SK-N-MC (cell line): ENCODE measurements at regions not wholly inside any gene's neighbourhood (a gene's known extent, or its start where the extent isn't known, plus 50 kb on each side); places are given as distances from the start of the nearest gene placed in this dataset.
"Not testable (repeated sequence)": the region's sequence is repeated elsewhere in the genome, so short reads cannot be mapped to it uniquely, and the experiment has no call there.

Experiments used
- DNase-seq: peaks from one replicate; pipeline ENCODE4 v3.0.0-alpha.2; 2011; ENCODE audit warnings: low read depth, low spot score
- H3K27ac ChIP-seq: fragments of 200-600 bp; sonication (generic); 2 replicates; pipeline ENCODE4 v1.5.1; 2016; ENCODE audit warnings: mixed run types
- H3K36me3 ChIP-seq: fragments of 200-600 bp; sonication (generic); 2 replicates; pipeline ENCODE4 v1.6.1; 2017; ENCODE audit warnings: antibody characterized with exemption, low read length, mixed read lengths; ENCODE audit not compliant: insufficient read depth
- H3K4me3 ChIP-seq: fragments of 200-600 bp; sonication (generic); 2 replicates; pipeline ENCODE4 v1.5.1; 2016
- H3K9ac ChIP-seq: fragments of 200-600 bp; sonication (generic); 2 replicates; pipeline ENCODE4 v1.8.0; 2017; ENCODE audit warnings: mixed run types, mixed read lengths; ENCODE audit not compliant: insufficient read length
- H3K9me3 ChIP-seq: fragments of 200-600 bp; sonication (generic); 2 replicates; pipeline ENCODE4 v1.6.1; 2017; ENCODE audit warnings: low read depth, mild to moderate bottlenecking, antibody characterized with exemption, low read length, moderate library complexity, mixed read lengths
- EZH2 ChIP-seq: fragments of 200-600 bp; sonication (generic); IDR thresholded peaks from one replicate; pipeline ENCODE4 v1.6.1; 2017; ENCODE audit warnings: antibody characterized with exemption
- FOXP2 ChIP-seq: optimal IDR thresholded peaks from 2 replicates; pipeline ENCODE3; 2011; ENCODE audit warnings: mild to moderate bottlenecking, moderate library complexity; ENCODE audit not compliant: insufficient read depth; ENCODE audit errors: extremely low read length, control extremely low read depth
- POLR2AphosphoS5 ChIP-seq: IDR thresholded peaks from 2 replicates; pipeline ENCODE4 v1.6.1; 2012; ENCODE audit warnings: mild to moderate bottlenecking, low read depth, low read length, borderline replicate concordance

DNA sequence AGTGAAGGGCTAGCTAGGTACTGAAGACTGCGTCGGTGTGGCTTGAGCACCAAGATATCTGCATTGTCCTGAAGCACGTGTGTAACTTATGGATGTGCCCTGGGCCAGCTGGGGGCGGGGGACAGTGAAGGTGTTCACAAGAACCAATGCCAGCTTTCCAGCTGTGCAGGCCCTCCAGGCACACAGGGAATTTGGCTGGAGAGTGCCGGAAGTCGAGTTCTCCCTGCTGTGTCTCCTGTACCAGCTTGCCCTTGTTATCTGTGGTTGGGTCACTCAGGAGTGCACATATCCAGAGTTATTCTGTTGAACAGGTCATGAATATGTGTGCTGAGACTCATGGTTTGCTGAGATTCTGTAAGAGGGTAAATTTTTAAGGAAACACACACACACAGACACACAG lies 75.9 kb upstream of the CRY1 start:
- Histone ChIP-seq H3K27ac (no peak overlapping the region), H3K36me3 (no peaks in the 10 kb centered on the region), H3K9me3 (no peaks in the 10 kb centered on the region), H3K9ac (no peak overlapping the region), H3K4me3 (no peak overlapping the region)
- no peak for DNase-seq
- TF ChIP-seq POLR2AphosphoS5: no peak
- no peak for TF ChIP-seq FOXP2

DNA sequence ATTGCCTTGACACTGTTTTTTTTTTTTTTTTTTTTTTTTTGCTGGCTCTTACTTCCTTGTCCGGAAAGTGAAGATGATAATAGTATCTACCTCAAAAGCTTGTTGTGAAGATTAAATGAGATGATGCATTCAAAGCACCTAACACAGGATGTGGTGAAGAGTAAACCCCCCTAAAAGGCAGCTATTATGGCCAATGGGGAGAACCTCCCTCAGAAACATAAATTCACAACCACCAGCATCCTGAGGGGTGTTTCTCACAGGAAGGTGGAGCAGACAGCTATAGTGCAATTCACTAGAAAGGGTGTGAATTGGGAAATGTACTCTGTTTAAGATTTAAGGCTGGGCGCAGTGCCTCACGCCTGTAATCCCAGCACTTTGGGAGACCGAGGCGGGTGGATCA lies 85.4 kb upstream of the CRY1 start:
- Histone ChIP-seq H3K4me3 (no peak overlapping the region), H3K9me3 (no peaks in the 10 kb centered on the region), H3K9ac (no peak overlapping the region), H3K27ac (no peak overlapping the region), H3K36me3 (no peaks in the 10 kb centered on the region)
- no peak for DNase-seq
- TF ChIP-seq POLR2AphosphoS5 (no peak), EZH2 (no peak), FOXP2 (no peak)

DNA sequence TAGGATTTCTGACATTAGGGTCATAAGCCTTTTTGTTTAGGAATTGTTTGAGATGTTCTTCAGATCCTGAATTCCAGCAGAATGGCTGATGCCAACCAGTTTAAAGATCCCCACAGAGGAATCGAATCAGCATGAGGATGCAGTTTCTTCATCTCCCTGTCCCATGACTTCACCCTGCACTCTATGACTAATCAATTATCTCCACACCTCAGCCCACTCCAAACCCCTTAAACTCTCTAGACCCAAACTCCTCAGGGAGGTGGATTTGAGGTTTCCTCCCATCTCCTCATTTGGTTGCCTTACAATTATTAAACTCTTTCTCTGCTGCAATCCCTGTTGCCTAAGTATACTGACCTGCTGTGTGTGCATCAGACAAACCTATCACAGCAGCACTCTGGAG lies 86.5 kb upstream of the CRY1 start:
- no peak for DNase-seq
- H3K9me3 ChIP-seq: no peaks in the 10 kb centered on the region
- no peak overlapping the region for H3K27ac ChIP-seq
- H3K4me3 ChIP-seq: no peak overlapping the region
- no peaks in the 10 kb centered on the region for H3K36me3 ChIP-seq
- no peak for TF ChIP-seq FOXP2
- no peak for TF ChIP-seq EZH2
- no peak for TF ChIP-seq POLR2AphosphoS5
- no peak overlapping the region for H3K9ac ChIP-seq

DNA sequence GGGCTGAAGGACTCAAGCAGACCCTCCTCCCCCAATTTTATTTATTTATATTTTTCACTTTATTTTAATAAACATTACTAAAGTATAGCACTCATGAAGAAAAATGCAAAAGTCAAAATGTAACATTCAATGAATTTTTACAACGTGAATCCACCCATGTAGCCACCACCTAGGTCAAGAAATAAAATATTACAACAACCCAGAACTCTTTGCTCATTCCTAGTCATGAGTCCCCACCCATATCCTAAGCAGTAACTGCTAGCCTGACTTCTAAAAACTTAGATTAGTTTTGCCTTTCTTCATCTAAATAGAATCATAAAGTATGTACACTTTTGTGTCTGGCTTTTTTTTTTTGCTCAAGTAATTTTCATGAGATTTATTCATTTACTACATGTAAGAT lies 86.9 kb upstream of the CRY1 start:
- H3K27ac ChIP-seq: no peak overlapping the region
- no peaks in the 10 kb centered on the region for H3K9me3 ChIP-seq
- no peak overlapping the region for H3K4me3 ChIP-seq
- no peak overlapping the region for H3K9ac ChIP-seq
- DNase-seq: no peak
- TF ChIP-seq EZH2 (no peak), FOXP2 (no peak), POLR2AphosphoS5 (no peak)
- H3K36me3 ChIP-seq: no peaks in the 10 kb centered on the region

DNA sequence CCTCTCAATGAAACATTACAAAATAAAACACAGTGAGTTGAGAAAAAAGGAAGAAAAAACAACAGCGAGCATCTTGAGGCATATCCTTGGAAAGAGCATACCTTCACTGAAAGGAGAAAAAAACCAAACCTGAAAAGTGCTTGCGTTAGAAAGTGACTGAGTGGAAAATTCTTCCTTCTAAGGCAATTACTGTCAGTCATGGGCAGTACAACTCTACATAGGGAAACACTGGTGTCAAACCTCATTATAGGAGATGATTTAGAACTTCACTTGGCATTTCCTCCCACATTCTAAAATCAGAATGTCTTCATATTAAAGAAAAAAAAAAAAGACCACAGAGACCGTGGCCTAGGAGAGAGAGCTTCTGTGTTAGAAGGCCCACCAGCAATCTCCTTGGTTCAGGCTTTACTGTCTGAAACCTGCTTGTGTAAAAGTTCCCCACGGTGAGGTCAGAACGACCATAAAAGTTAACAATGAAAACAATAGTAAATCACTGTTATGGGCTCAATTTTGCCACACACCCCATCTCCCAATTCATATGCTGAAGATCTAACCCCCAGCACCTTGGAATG lies 91.1 kb upstream of the CRY1 start:
- Histone ChIP-seq H3K9me3 (no peaks in the 10 kb centered on the region), H3K9ac (no peak overlapping the region), H3K27ac (no peak overlapping the region), H3K4me3 (no peak overlapping the region), H3K36me3 (no peaks in the 10 kb centered on the region)
- no peak for DNase-seq
- TF ChIP-seq EZH2 (no peak), POLR2AphosphoS5 (no peak), FOXP2 (no peak)

DNA sequence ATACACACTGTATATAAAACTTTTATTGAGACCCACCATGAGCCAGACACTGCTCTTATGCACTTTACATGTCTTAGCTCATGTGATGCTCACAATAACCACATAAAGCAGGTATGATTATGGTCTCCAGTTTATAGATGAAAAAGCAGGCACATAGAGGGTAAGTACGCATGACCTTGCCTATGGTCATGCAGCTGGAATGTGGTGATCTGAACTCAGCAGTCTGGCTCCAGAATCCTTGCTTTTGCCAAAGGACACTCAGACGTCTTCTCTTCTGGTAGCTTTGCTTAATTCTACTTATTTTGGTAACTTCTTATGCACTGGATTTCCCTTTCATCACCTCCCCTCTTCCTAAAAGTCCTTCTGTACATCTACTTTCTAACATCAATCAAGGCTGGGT lies 103.3 kb upstream of the CRY1 start:
- no peaks in the 10 kb centered on the region for H3K36me3 ChIP-seq
- H3K27ac ChIP-seq: no peak overlapping the region
- no peaks in the 10 kb centered on the region for H3K9me3 ChIP-seq
- H3K9ac ChIP-seq: no peak overlapping the region
- TF ChIP-seq EZH2: no peak
- H3K4me3 ChIP-seq: no peak overlapping the region
- no peak for DNase-seq

DNA sequence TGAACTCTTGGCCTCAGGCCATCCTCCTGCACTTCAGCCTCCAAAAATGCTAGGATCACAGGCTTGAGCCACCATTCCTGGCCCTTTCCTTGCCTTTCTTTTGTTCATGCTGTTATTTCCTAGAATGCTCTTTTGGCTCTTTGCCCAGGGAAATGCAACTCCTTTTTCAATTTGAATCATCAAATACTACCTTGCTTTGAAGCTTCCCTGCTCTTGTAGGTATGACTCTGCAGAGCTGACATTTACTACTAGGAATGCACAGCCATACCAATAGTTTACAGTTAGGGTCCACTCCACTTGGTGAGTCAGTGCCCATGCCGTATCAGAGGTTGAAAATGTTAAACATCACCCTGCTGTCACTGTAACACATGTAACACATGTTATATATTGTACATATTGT lies 107.0 kb upstream of the CRY1 start:
- Histone ChIP-seq H3K4me3 (no peak overlapping the region), H3K9me3 (no peaks in the 10 kb centered on the region), H3K36me3 (no peaks in the 10 kb centered on the region), H3K9ac (no peak overlapping the region), H3K27ac (no peak overlapping the region)
- DNase-seq: no peak
- TF ChIP-seq EZH2: no peak
- TF ChIP-seq FOXP2: no peak
- TF ChIP-seq POLR2AphosphoS5: no peak

DNA sequence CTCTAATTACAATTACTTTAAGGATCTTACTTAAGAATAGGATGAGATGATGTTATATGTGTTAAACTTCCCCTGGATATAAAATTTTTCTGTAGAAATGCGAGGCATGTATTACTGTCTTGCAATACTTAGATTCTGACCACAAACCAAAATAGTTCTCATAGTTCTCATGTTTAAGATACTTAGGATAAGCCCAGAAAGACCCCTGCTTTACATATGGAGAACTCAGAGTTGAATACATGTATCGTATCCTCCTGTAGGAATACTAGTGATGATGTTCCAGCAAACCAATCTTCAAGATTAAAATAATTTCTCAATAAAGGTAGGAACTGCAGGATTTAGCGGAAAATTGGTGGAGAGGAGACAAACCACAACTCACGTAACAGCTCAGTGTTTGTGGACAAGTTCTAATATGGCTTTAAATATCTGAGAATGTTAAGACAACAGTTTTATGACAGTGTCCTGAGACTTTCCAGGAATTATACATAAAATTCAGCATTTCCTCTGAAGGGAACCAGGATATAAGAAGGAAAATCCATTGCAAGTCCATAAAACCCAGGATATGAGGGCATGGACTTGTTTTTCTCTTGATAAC lies 114.7 kb upstream of the CRY1 start:
- TF ChIP-seq FOXP2 (no peak), EZH2 (no peak), POLR2AphosphoS5 (no peak)
- H3K36me3 ChIP-seq: no peaks in the 10 kb centered on the region
- no peak overlapping the region for H3K4me3 ChIP-seq
- no peak overlapping the region for H3K9ac ChIP-seq
- no peak overlapping the region for H3K27ac ChIP-seq
- no peaks in the 10 kb centered on the region for H3K9me3 ChIP-seq
- DNase-seq: no peak

DNA sequence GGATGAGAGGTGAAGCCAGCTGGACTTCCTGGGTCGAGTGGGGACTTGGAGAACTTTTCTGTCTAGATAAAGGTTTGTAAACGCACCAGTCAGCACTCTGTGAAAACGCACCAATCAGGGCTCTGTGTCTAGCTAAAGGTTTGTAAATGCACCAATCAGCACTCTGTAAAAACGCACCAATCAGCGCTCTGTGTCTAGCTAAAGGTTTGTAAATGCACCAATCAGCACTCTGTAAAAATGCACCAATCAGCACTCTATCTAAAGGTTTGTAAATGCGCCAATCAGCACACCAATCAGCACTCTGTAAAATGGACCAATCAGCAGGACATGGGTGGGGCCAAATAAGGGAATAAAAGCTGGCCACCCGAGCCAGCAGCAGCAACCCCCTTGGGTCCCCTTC lies 116.4 kb upstream of the CRY1 start:
- H3K9ac ChIP-seq, H3K4me3 ChIP-seq, H3K36me3 ChIP-seq, DNase-seq, H3K27ac ChIP-seq, H3K9me3 ChIP-seq: not testable (repeated sequence)

DNA sequence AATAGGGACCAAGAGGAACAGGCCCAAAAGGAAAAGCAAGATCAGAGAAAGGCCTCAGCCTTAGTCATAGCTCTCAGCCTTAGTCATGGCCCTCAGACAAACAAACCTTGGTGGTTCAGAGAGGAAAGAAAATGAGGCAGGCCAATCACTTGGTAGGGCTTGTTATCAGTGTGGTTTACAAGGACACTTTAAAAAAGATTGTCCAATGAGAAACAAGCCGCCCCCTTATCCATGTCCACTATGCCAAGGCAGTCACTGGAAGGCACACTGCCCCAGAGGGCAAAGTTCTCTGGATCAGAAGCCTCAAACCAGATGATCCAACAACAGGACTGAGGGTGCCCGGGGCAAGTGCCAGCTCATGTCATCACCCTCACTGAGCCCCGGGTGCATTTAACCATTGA lies 121.0 kb upstream of the CRY1 start:
- not testable (repeated sequence) for H3K27ac ChIP-seq, DNase-seq, H3K4me3 ChIP-seq, H3K36me3 ChIP-seq, H3K9me3 ChIP-seq, H3K9ac ChIP-seq

DNA sequence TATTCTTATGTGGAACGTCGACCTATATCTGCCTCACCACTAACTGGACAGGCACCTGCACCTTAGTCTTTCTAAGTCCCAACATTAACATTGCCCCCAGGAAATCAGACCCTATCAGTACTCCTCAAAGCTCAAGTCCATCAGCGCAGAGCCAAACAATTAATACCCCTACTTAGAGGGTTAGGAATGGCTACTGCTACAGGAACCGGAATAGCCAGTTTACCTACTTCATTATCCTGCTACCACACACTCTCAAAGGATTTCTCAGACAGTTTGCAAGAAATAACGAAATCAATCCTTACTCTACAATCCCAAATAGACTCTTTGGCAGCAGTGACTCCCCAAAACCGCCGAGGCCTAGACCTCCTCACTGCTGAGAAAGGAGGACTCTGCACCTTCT lies 123.1 kb upstream of the CRY1 start:
- H3K4me3 ChIP-seq, H3K9me3 ChIP-seq, DNase-seq, H3K27ac ChIP-seq, H3K36me3 ChIP-seq, H3K9ac ChIP-seq: not testable (repeated sequence)
